ENCODE measurements at regions not wholly inside any gene's neighbourhood (a gene's known extent, or its start where the extent isn't known, plus 50 kb on each side); places are given as distances from the start of the nearest gene placed in this dataset.

- Mint-ChIP-seq H3K36me3 (no peaks in the 10 kb centered on the region), H3K27ac (no peak overlapping the region), H3K4me1 (no peaks in the 10 kb centered on the region), H3K27me3 (peaks cover 14% of the 10 kb centered on the region), H3K9me3 (no peaks in the 10 kb centered on the region), H3K4me3 (no peak overlapping the region)
- CTCF ChIA-PET, result no interaction called here
- no peak for DNase-seq
Measured at GRCh38 chr10:70960316-70960715, 72.0 kb upstream of the PCBD1 start.

GRCh38 chr10:70960783-70961570 is 72.6 kb upstream of the PCBD1 start:
- H3K36me3 Mint-ChIP-seq, result no peaks in the 10 kb centered on the region
- CTCF ChIA-PET, result no interaction called here
- H3K4me1 Mint-ChIP-seq, result no peaks in the 10 kb centered on the region
- DNase-seq, result no peak
- H3K27ac Mint-ChIP-seq, result no peak overlapping the region
- H3K27me3 Mint-ChIP-seq, result peaks cover 13% of the 10 kb centered on the region
- H3K9me3 Mint-ChIP-seq, result no peaks in the 10 kb centered on the region
- no peak overlapping the region for H3K4me3 Mint-ChIP-seq

- no peak overlapping the region for H3K4me3 Mint-ChIP-seq
- H3K36me3 Mint-ChIP-seq, result no peaks in the 10 kb centered on the region
- no peak overlapping the region for H3K27ac Mint-ChIP-seq
- no peaks in the 10 kb centered on the region for H3K27me3 Mint-ChIP-seq
- H3K9me3 Mint-ChIP-seq, result no peaks in the 10 kb centered on the region
- H3K4me1 Mint-ChIP-seq, result no peaks in the 10 kb centered on the region
- DNase-seq, result no peak
- CTCF ChIA-PET, result no interaction called here
Measured at GRCh38 chr10:70962686-70963085, 74.3 kb upstream of the PCBD1 start.

- H3K4me1 Mint-ChIP-seq, result no peaks in the 10 kb centered on the region
- DNase-seq, result no peak
- H3K27me3 Mint-ChIP-seq, result no peaks in the 10 kb centered on the region
- H3K4me3 Mint-ChIP-seq, result no peak overlapping the region
- CTCF ChIA-PET, result no interaction called here
- no peaks in the 10 kb centered on the region for H3K36me3 Mint-ChIP-seq
- no peaks in the 10 kb centered on the region for H3K9me3 Mint-ChIP-seq
- H3K27ac Mint-ChIP-seq, result no peak overlapping the region
Measured at GRCh38 chr10:70963271-70963670, 74.9 kb upstream of the PCBD1 start.

- Mint-ChIP-seq H3K36me3 (no peaks in the 10 kb centered on the region), H3K4me1 (no peaks in the 10 kb centered on the region)
- CTCF ChIA-PET, result no interaction called here
Measured at GRCh38 chr10:70964245-70964644, 75.9 kb upstream of the PCBD1 start.

GRCh38 chr10:70964881-70965280 is 76.5 kb upstream of the PCBD1 start:
- CTCF ChIA-PET, result no interaction called here
- Mint-ChIP-seq H3K4me1 (no peaks in the 10 kb centered on the region), H3K36me3 (no peaks in the 10 kb centered on the region), H3K27me3 (peaks cover 6% of the 10 kb centered on the region), H3K9me3 (no peaks in the 10 kb centered on the region), H3K27ac (no peak overlapping the region), H3K4me3 (no peak overlapping the region)
- DNase-seq, result no peak

More at GRCh38 chr10:70964245-70964644, 75.9 kb upstream of the PCBD1 start:
- DNase-seq, result no peak
- Mint-ChIP-seq H3K9me3 (no peaks in the 10 kb centered on the region), H3K27ac (no peak overlapping the region), H3K4me3 (no peak overlapping the region), H3K27me3 (peaks cover 2% of the 10 kb centered on the region)

- Mint-ChIP-seq H3K27me3 (peaks cover 11% of the 10 kb centered on the region), H3K4me1 (no peaks in the 10 kb centered on the region), H3K9me3 (no peaks in the 10 kb centered on the region), H3K36me3 (no peaks in the 10 kb centered on the region), H3K27ac (no peak overlapping the region), H3K4me3 (no peak overlapping the region)
- CTCF ChIA-PET, result no interaction called here
- DNase-seq, result no peak
Measured at GRCh38 chr10:70965566-70965965, 77.2 kb upstream of the PCBD1 start.

- Mint-ChIP-seq H3K9me3 (no peaks in the 10 kb centered on the region), H3K27ac (no peak overlapping the region), H3K4me1 (no peaks in the 10 kb centered on the region), H3K4me3 (no peak overlapping the region), H3K36me3 (no peaks in the 10 kb centered on the region), H3K27me3 (peaks cover 14% of the 10 kb centered on the region)
- no peak for DNase-seq
- CTCF ChIA-PET, result no interaction called here
Measured at GRCh38 chr10:70966646-70967553, 78.5 kb upstream of the PCBD1 start.

- CTCF ChIA-PET, result no interaction called here
- no peaks in the 10 kb centered on the region for H3K36me3 Mint-ChIP-seq
- no peak for DNase-seq
- H3K9me3 Mint-ChIP-seq, result no peaks in the 10 kb centered on the region
- H3K27ac Mint-ChIP-seq, result no peak overlapping the region
- peaks cover 14% of the 10 kb centered on the region for H3K27me3 Mint-ChIP-seq
- no peak overlapping the region for H3K4me3 Mint-ChIP-seq
- H3K4me1 Mint-ChIP-seq, result no peaks in the 10 kb centered on the region
Measured at GRCh38 chr10:70967591-70968587, 79.5 kb upstream of the PCBD1 start.

GRCh38 chr10:70969188-70969587 is 80.8 kb upstream of the PCBD1 start:
- H3K27me3 Mint-ChIP-seq, result peaks cover 19% of the 10 kb centered on the region
- H3K27ac Mint-ChIP-seq, result no peak overlapping the region
- H3K9me3 Mint-ChIP-seq, result no peaks in the 10 kb centered on the region
- no peaks in the 10 kb centered on the region for H3K36me3 Mint-ChIP-seq
- CTCF ChIA-PET, result no interaction called here
- no peak overlapping the region for H3K4me3 Mint-ChIP-seq
- no peak for DNase-seq
- H3K4me1 Mint-ChIP-seq, result no peaks in the 10 kb centered on the region

- no peak overlapping the region for H3K4me3 Mint-ChIP-seq
- peaks cover 28% of the 10 kb centered on the region for H3K27me3 Mint-ChIP-seq
- H3K27ac Mint-ChIP-seq, result no peak overlapping the region
- no peaks in the 10 kb centered on the region for H3K36me3 Mint-ChIP-seq
- no peak for DNase-seq
- H3K9me3 Mint-ChIP-seq, result no peaks in the 10 kb centered on the region
- no peaks in the 10 kb centered on the region for H3K4me1 Mint-ChIP-seq
- CTCF ChIA-PET, result no interaction called here
Measured at GRCh38 chr10:70970830-70971229, 82.5 kb upstream of the PCBD1 start.

- CTCF ChIA-PET, result no interaction called here
- H3K9me3 Mint-ChIP-seq, result no peaks in the 10 kb centered on the region
- H3K4me1 Mint-ChIP-seq, result no peaks in the 10 kb centered on the region
Measured at GRCh38 chr10:70973275-70973674, 84.9 kb upstream of the PCBD1 start.

GRCh38 chr10:70974351-70974901 is 86.1 kb upstream of the PCBD1 start:
- Mint-ChIP-seq H3K9me3 (no peaks in the 10 kb centered on the region), H3K27me3 (peaks cover 36% of the 10 kb centered on the region), H3K27ac (no peak overlapping the region), H3K36me3 (no peaks in the 10 kb centered on the region), H3K4me1 (no peaks in the 10 kb centered on the region), H3K4me3 (no peak overlapping the region)
- CTCF ChIA-PET, result no interaction called here
- no peak for DNase-seq

More at GRCh38 chr10:70973275-70973674, 84.9 kb upstream of the PCBD1 start:
- Mint-ChIP-seq H3K4me3 (no peak overlapping the region), H3K27me3 (peaks cover 35% of the 10 kb centered on the region), H3K27ac (no peak overlapping the region), H3K36me3 (no peaks in the 10 kb centered on the region)
- no peak for DNase-seq

GRCh38 chr10:70974920-70975319 is 86.6 kb upstream of the PCBD1 start:
- Mint-ChIP-seq H3K27ac (no peak overlapping the region), H3K36me3 (no peaks in the 10 kb centered on the region), H3K9me3 (no peaks in the 10 kb centered on the region), H3K27me3 (peaks cover 33% of the 10 kb centered on the region), H3K4me3 (no peak overlapping the region), H3K4me1 (no peaks in the 10 kb centered on the region)
- CTCF ChIA-PET, result no interaction called here
- no peak for DNase-seq

Measured in activated naive CD4-positive, alpha-beta T cell treated with anti-CD3 and anti-CD28 coated beads, Interleukin-2, amount 10 ng/mL, durations not matched to agents 7 days and 5 days (primary cell).